SK-N-MC (cell line): ENCODE measurements at regions not wholly inside any gene's neighbourhood (a gene's known extent, or its start where the extent isn't known, plus 50 kb on each side); places are given as distances from the start of the nearest gene placed in this dataset.

Experiments used
- EZH2 ChIP-seq: fragments of 200-600 bp; sonication (generic); IDR thresholded peaks from one replicate; pipeline ENCODE4 v1.6.1; 2017; ENCODE audit warnings: antibody characterized with exemption
- POLR2AphosphoS5 ChIP-seq: IDR thresholded peaks from 2 replicates; pipeline ENCODE4 v1.6.1; 2012; ENCODE audit warnings: mild to moderate bottlenecking, low read depth, low read length, borderline replicate concordance

GRCh38 chr11:39630365-39630764 is 1829.1 kb downstream of the LRRC4C start:
- TF ChIP-seq EZH2 (no peak), POLR2AphosphoS5 (no peak)
